NOMO-1 (cell line): ENCODE measurements at regions not wholly inside any gene's neighbourhood (a gene's known extent, or its start where the extent isn't known, plus 50 kb on each side); places are given as distances from the start of the nearest gene placed in this dataset.
A peak's percentile ranks its signal among the peaks of the same experiment; 100 is the strongest.
"Not testable (repeated sequence)": the region's sequence is repeated elsewhere in the genome, so short reads cannot be mapped to it uniquely, and the experiment has no call there.

Experiments
- DNase-seq, 2 experiments: peaks; one replicate each; lab custom pipeline; 2025; ENCODE audit not compliant: unreplicated experiment in 2 of 2; lab: John Stamatoyannopoulos, UW

GRCh38 chr11:16605894-16606783 is 132.3 kb upstream of the C11orf58 start:
- peak; percentile 68 to 78 for DNase-seq

DNA sequence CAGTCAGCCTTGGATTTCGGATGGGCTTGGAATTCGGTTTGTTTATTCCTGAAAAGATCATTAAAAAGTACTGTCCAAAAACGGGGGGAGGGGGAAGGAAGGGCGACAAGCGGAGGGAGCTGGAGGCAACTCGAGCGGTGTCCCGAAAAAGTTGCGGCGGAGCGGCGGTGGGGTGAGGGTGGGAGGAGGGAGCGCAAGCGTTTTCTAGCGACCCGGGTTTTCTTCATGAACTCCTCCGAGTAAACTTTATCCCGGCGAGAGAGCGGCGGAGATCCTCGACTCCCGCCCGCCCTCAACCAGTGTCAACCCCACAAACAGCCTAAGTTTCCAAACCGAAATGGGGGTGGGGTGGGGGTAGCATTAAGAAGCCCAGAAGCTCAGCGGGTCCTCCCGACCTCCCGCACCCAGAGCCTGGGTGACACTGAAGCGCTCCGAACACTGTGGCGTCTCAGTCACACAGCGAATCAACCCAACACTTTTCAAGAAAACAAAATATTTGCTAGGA is 133.0 kb upstream of the C11orf58 start:
- no peak for DNase-seq

GRCh38 chr11:16604794-16605388 is 133.6 kb upstream of the C11orf58 start:
- DNase-seq, result no peak

GRCh38 chr11:16603890-16604793 is 134.3 kb upstream of the C11orf58 start:
- no peak for DNase-seq

GRCh38 chr11:16603245-16603644 is 135.2 kb upstream of the C11orf58 start:
- DNase-seq, result no peak

DNA sequence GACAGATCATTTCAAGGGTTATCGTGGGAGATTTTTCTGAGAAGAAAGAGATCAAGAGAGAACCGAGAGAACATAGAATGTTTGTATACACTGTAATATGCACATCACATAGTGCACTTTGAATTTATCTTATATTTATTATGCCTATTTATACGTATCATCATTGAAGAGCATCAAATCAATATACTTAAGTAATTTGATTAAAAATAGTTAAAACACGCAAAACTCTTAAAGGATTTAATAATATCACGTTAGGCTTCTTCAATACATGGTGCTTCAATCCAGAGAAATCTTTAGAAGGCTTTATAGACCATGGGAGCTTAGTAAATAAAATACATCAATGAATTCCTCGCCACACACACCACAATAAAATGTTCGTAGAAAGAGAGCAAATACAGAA is 139.5 kb upstream of the C11orf58 start:
- DNase-seq, result no peak

GRCh38 chr11:16598032-16598431 is 140.4 kb upstream of the C11orf58 start:
- no peak for DNase-seq

DNA sequence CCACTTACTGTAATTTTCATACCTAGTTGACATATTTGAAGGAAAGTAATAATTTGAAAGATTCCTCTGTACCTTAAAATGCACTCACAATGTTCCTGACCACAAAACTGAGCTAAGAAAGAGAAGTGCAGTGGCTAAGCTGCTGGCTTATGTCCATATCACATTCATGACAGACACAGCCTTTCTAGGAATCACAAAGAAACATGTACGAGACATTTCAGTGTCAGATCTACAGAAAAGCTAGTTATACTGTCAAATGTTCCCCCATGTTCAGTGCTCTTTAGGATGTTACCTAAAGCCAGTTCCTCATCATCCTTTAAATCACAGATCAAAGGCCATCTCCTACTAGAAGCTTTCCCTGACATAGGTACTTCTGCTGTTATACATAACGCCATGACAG is 142.2 kb upstream of the C11orf58 start:
- DNase-seq, result no peak

DNA sequence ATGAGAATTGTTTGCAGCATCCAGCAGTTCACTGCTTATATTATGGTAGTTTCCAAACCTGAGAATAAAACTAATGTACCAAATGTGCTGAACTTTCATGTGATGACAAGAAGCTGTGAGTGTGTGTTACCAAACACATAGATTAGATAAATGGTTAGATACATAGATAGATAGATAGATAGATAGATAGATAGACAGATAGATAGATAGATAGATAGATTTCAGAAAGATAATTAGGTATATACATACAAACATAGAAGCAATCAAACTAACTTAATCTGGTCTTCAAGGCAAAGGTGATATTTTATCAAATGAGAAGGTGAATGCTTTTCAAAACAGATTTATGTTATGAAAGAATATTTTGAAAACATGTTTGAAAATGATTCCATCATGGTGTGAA is 147.3 kb upstream of the C11orf58 start:
- no peak for DNase-seq

DNA sequence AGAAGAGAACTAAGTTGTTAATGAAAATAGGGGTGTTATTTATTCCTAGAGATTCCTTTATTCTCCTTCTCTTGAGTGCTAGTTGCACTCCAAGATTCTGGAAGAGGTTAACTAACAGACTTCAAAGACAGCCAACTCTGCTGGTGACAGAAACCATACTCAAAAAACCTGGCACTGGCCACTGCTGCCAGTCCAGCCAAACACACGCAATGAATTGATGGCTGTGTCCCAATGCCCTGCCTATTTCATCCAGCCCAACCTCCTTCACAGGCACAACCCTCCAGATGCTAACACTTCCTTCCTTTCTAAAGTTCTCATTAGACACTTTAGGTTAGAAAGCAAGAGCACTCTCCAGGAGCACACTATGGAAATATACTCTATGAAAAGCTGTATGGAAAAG is 150.8 kb upstream of the C11orf58 start:
- no peak for DNase-seq

GRCh38 chr11:16584569-16584968 is 153.9 kb upstream of the C11orf58 start:
- no peak for DNase-seq

GRCh38 chr11:16581078-16581477 is 157.4 kb upstream of the C11orf58 start:
- DNase-seq, result not testable (repeated sequence)

GRCh38 chr11:16577490-16577889 is 161.0 kb upstream of the C11orf58 start:
- DNase-seq, result no peak

DNA sequence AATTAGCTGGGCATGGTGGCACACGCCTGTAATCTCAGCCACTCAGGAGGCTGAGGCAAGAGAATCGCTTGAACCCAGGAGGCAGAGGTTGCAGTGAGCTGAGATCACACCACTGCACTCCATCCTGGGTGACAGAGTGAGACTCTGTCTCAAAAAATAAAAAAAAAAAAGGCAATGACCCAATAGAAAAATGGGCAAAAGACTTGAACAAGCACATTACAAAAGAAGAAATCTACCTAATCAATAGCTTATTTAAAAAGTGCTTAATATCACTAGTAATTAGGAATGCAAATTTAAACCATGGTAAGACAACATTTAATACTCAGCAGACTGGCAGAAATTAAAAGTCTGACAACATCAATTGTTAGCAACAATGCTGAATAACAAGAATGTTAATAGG is 163.6 kb upstream of the C11orf58 start:
- DNase-seq, result not testable (repeated sequence)

GRCh38 chr11:16572945-16573344 is 165.5 kb upstream of the C11orf58 start:
- DNase-seq, result no peak

GRCh38 chr11:16561150-16561549 is 177.3 kb upstream of the C11orf58 start:
- no peak for DNase-seq

GRCh38 chr11:16558494-16558893 is 180.0 kb upstream of the C11orf58 start:
- DNase-seq, result no peak

GRCh38 chr11:16555956-16556355 is 182.5 kb upstream of the C11orf58 start:
- DNase-seq, result no peak

GRCh38 chr11:16554361-16554760 is 184.1 kb upstream of the C11orf58 start:
- DNase-seq, result no peak

GRCh38 chr11:16547879-16548278 is 190.6 kb upstream of the C11orf58 start:
- no peak for DNase-seq

DNA sequence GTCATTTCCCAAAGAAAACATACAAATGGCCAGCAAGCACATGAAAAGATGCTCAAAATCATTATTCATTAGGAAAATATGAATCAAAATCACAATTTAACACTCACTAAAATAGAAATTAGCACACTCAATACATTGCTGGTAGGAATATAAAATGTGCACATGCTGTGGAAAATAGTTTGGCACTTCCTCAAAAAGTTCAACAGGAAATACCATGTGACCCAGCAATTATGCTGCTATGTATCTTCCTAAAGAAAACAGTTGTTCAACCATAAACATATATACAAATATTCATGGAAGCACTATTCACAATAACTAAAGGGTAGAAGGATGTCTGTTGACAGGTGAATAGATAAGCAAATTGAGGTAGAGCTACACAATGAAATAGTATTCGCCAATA is 187.3 kb upstream of the SOX6 start:
- no peak for DNase-seq
